SIG-M5 (cell line): ENCODE measurements at regions not wholly inside any gene's neighbourhood (a gene's known extent, or its start where the extent isn't known, plus 50 kb on each side); places are given as distances from the start of the nearest gene placed in this dataset.

Experiments
- DNase-seq: peaks from one replicate; lab custom pipeline; 2025; lab: John Stamatoyannopoulos, UW

DNA sequence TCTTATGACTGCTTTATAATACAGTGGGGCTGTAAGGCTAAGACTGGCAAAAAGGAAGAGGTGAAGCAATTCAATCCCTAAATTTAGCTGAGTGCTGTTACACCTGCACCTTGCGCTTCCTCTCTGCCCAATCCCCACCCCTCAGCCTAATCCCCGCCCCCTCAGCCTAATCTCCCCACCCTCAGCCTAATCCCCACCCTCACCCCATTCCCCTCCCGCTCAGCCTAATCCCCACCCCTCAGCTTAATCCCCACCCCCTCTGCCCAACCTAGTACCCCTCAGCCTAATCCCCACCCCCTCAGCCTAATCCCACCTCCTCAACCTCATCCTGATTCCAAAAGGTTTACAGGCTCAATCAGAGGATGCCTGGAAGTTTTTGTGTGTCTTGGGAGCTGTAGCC lies 155.5 kb downstream of the PMP22 start:
- DNase-seq, result no peak

DNA sequence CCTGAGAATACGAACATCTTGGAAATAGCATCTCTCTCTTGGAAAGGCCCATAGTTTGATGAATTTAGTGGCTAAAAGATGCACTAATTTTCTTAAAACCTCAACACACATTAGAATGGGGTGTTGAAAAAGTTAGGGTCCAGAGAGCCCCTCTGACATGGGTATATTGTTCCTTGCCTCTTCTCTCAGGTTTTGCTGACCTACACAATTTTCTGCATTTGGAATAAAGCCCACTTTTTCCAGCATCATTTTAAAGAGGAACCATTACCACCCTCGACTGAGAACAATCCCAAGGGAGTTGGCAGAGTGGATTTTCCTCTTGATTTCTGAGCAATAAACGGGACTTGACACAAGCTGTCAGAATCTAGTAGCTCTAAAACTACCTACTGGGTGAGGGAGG lies 156.1 kb downstream of the PMP22 start:
- DNase-seq, result no peak

GRCh38 chr17:15106540-15106939 lies 158.6 kb downstream of the PMP22 start:
- DNase-seq, result no peak

DNA sequence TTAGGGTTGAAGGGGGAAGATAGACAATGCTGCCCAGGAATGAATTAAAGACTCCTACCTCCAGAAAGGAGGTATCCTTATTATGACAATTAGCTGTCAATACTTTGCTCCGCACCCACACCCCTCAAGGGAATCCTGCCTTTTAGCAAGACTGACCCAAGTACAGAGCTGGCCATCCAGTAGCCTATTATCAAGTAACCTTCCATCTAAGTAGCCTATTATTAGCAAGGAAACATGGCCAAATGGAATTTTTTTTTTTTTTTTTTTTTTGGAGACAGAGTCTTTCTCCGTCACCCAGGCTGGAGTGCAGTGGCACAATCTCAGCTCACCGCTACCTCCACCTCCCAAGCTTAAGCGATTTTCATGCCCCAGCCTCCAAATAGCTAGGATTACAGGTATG lies 161.3 kb downstream of the PMP22 start:
- no peak for DNase-seq

GRCh38 chr17:15101175-15101574 lies 164.0 kb downstream of the PMP22 start:
- no peak for DNase-seq

DNA sequence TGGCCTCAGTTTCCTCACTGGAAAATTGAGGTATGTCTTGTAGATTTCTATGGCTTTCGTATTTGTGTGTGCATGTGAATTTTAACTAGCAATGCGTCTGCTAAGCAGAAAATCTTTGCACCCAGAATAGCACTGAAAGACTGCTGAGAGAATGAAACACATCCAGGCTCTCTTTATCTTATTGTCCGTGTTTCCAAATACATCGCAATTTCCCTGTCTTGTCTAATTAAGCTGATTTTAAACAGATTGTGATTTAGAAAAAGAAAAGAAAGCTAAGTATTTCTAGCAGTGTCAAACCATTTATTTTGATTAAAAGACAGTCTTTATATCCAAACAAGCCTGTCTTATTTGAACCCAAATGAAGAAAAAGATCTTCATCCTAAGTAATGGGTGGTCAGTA lies 168.6 kb downstream of the PMP22 start:
- no peak for DNase-seq

- DNase-seq, result no peak
Observed at GRCh38 chr17:15095935-15096334, 169.2 kb downstream of the PMP22 start.

DNA sequence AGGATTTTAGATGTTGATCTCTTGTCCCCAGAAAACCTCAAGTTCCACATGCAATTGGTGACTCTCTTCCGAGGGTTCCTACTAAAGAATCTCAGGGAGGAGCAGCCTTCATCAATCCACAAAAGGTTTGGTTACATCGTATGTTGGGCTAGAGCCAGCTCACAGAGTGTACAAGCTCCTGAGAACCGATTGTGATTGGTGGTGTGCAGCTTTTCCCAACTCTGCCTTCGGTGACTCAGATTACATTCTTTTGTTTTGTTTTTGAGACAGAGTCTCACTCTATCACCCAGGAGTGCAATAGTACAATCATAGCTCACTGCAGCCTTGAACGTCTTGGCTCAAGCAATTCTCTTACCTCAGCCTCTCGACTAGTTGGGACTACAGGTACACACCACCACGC lies 172.4 kb downstream of the PMP22 start:
- no peak for DNase-seq

DNA sequence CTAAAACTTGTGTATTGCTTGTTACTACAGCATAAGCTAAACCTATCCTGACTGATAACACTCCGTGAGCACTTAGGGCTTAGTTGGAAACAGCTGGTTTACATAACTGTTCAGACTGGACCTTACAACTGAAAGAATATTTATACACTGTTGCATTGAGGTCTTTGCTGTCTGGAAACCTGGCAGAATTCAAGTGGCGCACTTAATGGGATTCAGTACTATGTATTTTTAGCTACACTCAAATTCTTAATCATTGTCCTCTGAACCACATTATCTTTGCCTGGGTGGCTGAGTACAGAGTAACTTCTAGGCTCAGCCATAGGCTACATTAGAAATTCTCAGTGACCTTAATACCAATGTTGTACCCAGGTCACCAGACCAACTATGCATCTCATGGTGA lies 172.9 kb downstream of the PMP22 start:
- DNase-seq, result no peak

GRCh38 chr17:15091825-15092224 lies 173.3 kb downstream of the PMP22 start:
- DNase-seq, result no peak

GRCh38 chr17:15090533-15090932 lies 174.6 kb downstream of the PMP22 start:
- DNase-seq, result no peak

DNA sequence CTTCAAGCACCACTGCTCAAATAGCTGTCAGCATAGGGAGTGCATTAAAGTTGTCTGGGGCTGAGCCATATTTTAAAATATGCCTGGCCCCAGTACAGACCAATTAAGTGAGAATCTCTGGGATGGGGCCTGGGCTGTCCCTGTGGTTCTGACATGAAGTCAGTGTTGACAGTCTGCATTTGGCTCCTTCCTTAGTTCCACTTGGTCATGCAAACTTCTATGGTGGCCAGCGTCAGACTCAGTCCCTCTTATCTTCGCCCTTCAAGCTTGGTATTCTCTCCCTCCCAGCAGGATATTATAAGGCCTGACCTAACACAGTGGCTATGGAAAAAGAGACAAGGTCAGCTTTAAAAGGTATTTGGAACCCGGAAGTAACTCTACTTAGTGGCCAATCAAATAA lies 177.2 kb downstream of the PMP22 start:
- DNase-seq, result no peak

- DNase-seq, result no peak
Observed at GRCh38 chr17:15086776-15087295, 178.3 kb downstream of the PMP22 start.

DNA sequence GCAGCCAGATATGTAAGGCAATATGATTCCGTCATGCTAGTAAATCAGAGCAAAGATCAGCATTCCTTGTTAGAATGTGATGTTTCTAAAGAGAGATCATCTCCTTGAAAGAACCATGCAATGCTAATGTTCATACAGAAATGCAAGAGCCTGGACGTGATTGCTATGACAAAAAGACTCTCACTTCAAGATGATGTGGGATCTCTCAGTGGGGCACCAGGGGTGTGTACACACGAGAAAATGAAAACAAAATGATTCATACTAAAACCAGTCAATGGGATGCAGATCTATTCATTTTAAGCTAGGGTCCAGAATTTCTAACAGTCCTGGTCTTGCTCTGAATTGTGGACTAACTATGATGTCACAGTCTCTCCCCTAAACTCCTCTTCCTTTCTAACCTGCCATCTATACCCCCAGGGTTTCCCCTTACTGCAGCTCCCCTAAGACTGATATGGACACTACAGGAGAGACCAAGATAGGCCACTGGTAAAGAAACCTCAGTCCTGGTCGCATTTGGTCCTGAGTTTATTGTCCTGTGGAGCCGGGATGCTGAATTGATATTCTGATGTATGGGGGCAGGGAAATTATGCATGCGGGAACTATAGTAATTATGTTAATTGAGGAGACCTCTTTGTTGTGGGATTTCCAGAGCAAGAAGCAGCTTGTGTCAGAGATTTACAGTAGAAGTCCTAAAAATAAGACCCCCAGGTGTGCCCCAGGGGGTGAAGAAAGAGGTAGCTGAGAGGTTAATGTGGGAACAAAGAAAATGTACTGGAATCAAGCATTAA lies 179.0 kb downstream of the PMP22 start:
- no peak for DNase-seq

DNA sequence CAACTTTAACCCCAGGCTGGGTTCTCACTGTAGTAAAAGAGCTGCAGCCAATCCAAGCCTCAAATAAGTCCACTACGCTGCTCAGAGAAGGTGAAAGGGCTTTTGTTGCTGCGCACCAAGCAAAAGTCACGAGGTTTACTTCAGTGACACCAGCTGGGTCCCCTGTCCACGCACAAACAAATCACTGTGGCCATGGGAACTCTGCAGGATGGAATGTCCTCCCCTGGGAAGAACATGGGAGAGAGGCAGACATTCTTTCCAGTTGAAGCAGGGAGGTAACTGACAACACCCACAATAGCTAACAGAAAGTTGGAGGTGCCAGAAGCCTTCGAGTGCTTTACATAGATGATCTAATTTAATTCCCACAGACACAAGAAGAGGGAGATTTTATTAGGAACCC lies 181.9 kb downstream of the PMP22 start:
- no peak for DNase-seq

DNA sequence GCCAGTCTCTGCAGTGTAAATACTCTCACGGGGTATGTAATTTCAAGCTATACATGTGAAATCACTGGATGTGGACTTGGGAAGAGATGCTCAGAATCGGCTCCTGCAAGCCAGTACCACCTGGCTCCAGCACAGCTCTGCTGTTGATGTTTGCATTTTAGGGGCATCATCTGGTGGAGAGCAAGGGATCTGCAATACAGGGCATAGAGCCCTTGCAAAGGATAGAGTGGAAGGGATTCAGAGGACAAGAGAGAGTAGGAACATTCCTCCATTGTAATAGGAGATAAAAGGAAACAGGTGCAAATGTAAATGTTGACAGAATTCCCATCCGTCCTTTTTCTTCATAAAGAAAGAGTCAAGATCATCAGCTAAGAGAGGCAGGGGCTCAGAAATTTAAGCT lies 184.1 kb downstream of the PMP22 start:
- DNase-seq, result no peak

- no peak for DNase-seq
Observed at GRCh38 chr17:15078570-15078969, 186.6 kb downstream of the PMP22 start.

DNA sequence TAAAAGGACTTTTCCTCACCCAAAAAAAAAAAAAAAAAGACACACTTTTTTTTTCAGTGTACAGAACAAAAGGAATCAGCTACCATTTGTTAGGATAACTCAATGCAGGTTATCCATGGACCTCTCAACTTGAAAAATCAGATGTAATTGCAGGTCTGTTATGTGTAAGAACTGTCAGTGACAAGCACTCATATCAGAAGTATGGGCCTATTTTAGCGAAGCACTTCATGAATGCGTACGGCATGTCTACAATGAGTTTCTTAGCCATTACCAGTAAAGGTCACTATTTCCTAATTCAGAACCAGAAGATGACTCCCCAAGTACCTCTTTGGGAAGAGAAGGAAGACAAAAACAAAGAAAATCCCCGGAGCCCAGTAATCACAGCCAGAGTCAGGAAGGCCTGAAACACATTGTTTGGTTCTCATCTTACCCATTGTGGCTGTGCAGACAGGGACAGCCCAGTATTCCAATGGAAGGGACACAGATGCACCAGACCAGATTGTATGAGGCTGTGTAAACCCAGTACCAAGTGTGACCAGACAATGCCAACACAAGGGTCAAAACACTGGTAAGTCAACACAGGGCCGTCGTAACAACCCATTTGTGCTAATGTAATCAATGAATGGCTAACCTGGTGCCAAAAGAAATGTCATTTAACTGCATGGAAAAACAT lies 188.0 kb downstream of the PMP22 start:
- no peak for DNase-seq

GRCh38 chr17:15051933-15052332 lies 213.2 kb downstream of the PMP22 start:
- DNase-seq, result no peak

GRCh38 chr17:15049795-15050160 lies 215.3 kb downstream of the PMP22 start:
- DNase-seq, result no peak

DNA sequence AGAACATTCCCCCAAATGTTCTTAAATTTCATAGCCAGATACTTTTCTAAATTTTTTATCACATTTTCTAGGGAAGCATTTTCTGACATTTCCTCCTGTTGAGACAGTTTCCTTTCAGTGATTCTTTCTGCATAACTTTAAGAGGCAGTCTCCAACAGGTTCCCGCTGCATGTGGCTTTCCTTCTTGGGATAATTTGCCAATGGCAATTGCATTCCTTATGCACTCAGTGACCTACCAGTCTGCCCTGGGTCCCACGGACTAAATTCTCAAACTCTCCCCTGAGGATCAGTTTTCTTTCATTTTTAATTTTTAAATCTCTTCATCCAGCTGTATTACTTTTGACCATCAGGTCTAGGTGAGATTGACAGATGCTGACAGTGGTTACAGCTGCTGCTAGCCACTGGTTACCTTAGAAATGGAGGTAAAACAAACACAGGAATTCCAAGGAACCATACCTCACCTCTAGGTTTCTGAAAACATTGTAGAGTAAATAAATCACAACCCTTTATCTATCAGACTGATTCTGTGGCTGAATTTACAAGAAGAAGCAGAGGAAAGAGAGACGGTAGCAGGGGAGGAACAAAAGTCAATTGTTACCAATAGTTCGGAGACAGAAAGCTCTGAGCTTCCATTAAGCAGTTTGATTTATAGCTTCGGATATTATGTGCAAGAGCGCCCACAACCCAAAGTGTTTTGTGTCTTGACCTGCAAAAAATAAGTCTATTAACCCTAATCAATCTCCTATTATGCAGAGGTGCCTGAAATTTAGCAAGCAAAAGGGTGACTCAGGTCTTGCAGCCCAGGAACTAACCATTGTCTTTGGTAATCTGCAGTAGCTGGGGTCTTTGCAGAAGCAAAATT lies 216.0 kb downstream of the PMP22 start:
- no peak for DNase-seq

- no peak for DNase-seq
Observed at GRCh38 chr17:15048381-15048780, 216.7 kb downstream of the PMP22 start.

- no peak for DNase-seq
Observed at GRCh38 chr17:15042311-15042710, 222.8 kb downstream of the PMP22 start.
